HCT116 (cell line): ENCODE measurements at regions not wholly inside any gene's neighbourhood (a gene's known extent, or its start where the extent isn't known, plus 50 kb on each side); places are given as distances from the start of the nearest gene placed in this dataset.

Source experiments
- ATAC-seq: fragments of 200-7000 bp; cut with Tn5 transposase; 2 replicates; pipeline ENCODE4 v1.9.1; 2020; ENCODE audit warnings: mild to moderate bottlenecking, moderate library complexity
- BruUV-seq: library from RNA; stranded (reverse); fragments of 400-500 nt; replicated peaks from 2 replicates; lab custom pipeline; 2021; lab: Mats Ljungman, UMichigan
- CTCF ChIA-PET: fragments of 300-600 bp; sonication (Branson Sonifier 250); formaldehyde crosslinking; loops from one replicate; lab custom pipeline; 2021; ENCODE audit warnings: antibody characterized with exemption; lab: Charles Lee
- POLR2A ChIA-PET: fragments of 300-600, 350-600 bp; sonication (Branson Sonifier 250); formaldehyde crosslinking; loops from one replicate; lab custom pipeline; 2021; ENCODE audit warnings: antibody characterized with exemption; lab: Charles Lee
- RAD21 ChIA-PET, 2 experiments: fragments of 300-600 bp; sonication (Branson Sonifier 250); formaldehyde crosslinking; loops; one replicate each; lab custom pipeline; 2023; ENCODE audit warnings: low total read pairs in 2 of 2; ENCODE audit not compliant: uncharacterized antibody in 2 of 2, unreplicated experiment in 2 of 2, low non-redundant PET in 1 of 2; lab: Charles Lee
- DNase-seq: peaks from one replicate; pipeline ENCODE4 v3.0.0-alpha.2; 2010; ENCODE audit warnings: low read depth, low spot score
- H2AFZ ChIP-seq: fragments of 200-600 bp; shearing (Covaris generic), sonication (generic); 2 replicates; pipeline ENCODE4 v1.6.1; 2017; ENCODE audit warnings: low read depth, mixed run types, mixed read lengths, antibody characterized with exemption, low read length; ENCODE audit not compliant: poor library complexity, severe bottlenecking
- H3K27ac ChIP-seq: 2 replicates; pipeline ENCODE4 v1.5.1; 2012; ENCODE audit warnings: low read depth, low read length
- H3K27me3 ChIP-seq: fragments of 200-600 bp; sonication (generic); 2 replicates; pipeline ENCODE4 v1.6.1; 2016; ENCODE audit warnings: mixed run types, low read length, mixed read lengths; ENCODE audit not compliant: insufficient read depth
- H3K36me3 ChIP-seq, 2 experiments: fragments of 200-500 bp in 1 of 2; fragments of 200-600 bp in 1 of 2; sonication (Bioruptor generic) in 1 of 2; sonication (generic) in 1 of 2; 2 replicates each; pipeline versions ENCODE4 v1.5.1 to v1.6.1; 2014 to 2016; ENCODE audit warnings: low read length in 2 of 2, inconsistent platforms in 1 of 2, mixed read lengths in 1 of 2, mixed run types in 1 of 2; ENCODE audit not compliant: insufficient read depth in 2 of 2, control insufficient read depth in 1 of 2
- H3K4me1 ChIP-seq, 2 experiments: fragments of 200-600 bp in 1 of 2; sonication (generic) in 1 of 2; 2 replicates each; pipeline versions ENCODE4 v1.5.1 to v1.6.1; 2012 to 2017; ENCODE audit warnings: low read length in 2 of 2, inconsistent platforms in 1 of 2, mild to moderate bottlenecking in 1 of 2, mixed read lengths in 1 of 2, mixed run types in 1 of 2, moderate library complexity in 1 of 2; ENCODE audit not compliant: insufficient read depth in 2 of 2, control insufficient read depth in 1 of 2
- H3K4me2 ChIP-seq: fragments of 200-600 bp; sonication (generic); 2 replicates; pipeline ENCODE4 v1.6.1; 2017; ENCODE audit warnings: mixed run types, low read length, mixed read lengths
- H3K4me3 ChIP-seq, 2 experiments: fragments of 200-600 bp in 1 of 2; sonication (generic) in 1 of 2; replicated peaks in 1 of 2; 2 replicates each; pipeline ENCODE4 v1.5.1; 2011 to 2016; ENCODE audit warnings: low read length in 2 of 2, control low read depth in 1 of 2, low read depth in 1 of 2, mild to moderate bottlenecking in 1 of 2, mixed read lengths in 1 of 2, mixed run types in 1 of 2
- H3K79me2 ChIP-seq: fragments of 200-600 bp; sonication (generic); 2 replicates; pipeline ENCODE4 v1.6.1; 2017; ENCODE audit warnings: mild to moderate bottlenecking, mixed run types, low read length, moderate library complexity, mixed read lengths; ENCODE audit not compliant: insufficient read depth
- H3K9ac ChIP-seq: fragments of 200-600 bp; sonication (generic); 2 replicates; pipeline ENCODE4 v1.6.1; 2016; ENCODE audit warnings: low read length, mixed read lengths
- H3K9me2 ChIP-seq: fragments of 200-600 bp; sonication (generic), shearing (Covaris generic); 2 replicates; pipeline ENCODE4 v1.6.1; 2017; ENCODE audit warnings: mixed run types, mild to moderate bottlenecking, moderate library complexity; ENCODE audit not compliant: insufficient read depth
- H3K9me3 ChIP-seq, 2 experiments: fragments of 200-500 bp in 1 of 2; fragments of 200-600 bp in 1 of 2; sonication (Bioruptor generic) in 1 of 2; sonication (generic) in 1 of 2; 2 replicates each; pipeline ENCODE4 v1.6.1; 2014 to 2017; ENCODE audit warnings: low read length in 2 of 2, mixed read lengths in 2 of 2, inconsistent platforms in 1 of 2, low read depth in 1 of 2, mild to moderate bottlenecking in 1 of 2, mixed run types in 1 of 2, moderate library complexity in 1 of 2; ENCODE audit not compliant: control insufficient read depth in 1 of 2, insufficient read depth in 1 of 2
- H4K20me1 ChIP-seq: fragments of 200-600 bp; sonication (generic), shearing (Covaris generic); 2 replicates; pipeline ENCODE4 v1.6.1; 2017; ENCODE audit warnings: mixed run types, mild to moderate bottlenecking, moderate library complexity; ENCODE audit not compliant: insufficient read depth
- CEBPB ChIP-seq: IDR thresholded peaks from 2 replicates; pipeline ENCODE4 v1.6.1; 2012; ENCODE audit warnings: low read depth
- EGR1 ChIP-seq: IDR thresholded peaks from 2 replicates; pipeline ENCODE4 v1.6.1; 2012; ENCODE audit warnings: low read depth
- ELF1 ChIP-seq: IDR thresholded peaks from 2 replicates; pipeline ENCODE4 v1.6.1; 2012; ENCODE audit warnings: low read depth, borderline replicate concordance
- EZH2 ChIP-seq: fragments of 200-600 bp; sonication (generic); IDR thresholded peaks from 2 replicates; pipeline ENCODE4 v1.6.1; 2017; ENCODE audit warnings: antibody characterized with exemption, mixed run types
- EZH2phosphoT487 ChIP-seq: fragments of 200-600 bp; IDR thresholded peaks from 2 replicates; pipeline ENCODE4 v1.6.1; 2018; ENCODE audit warnings: antibody characterized with exemption, borderline replicate concordance
- FOSL1 ChIP-seq: IDR thresholded peaks from 2 replicates; pipeline ENCODE4 v1.6.1; 2012; ENCODE audit warnings: low read depth
- JUND ChIP-seq: IDR thresholded peaks from 2 replicates; pipeline ENCODE4 v1.6.1; 2012
- POLR2A ChIP-seq: IDR thresholded peaks from 2 replicates; pipeline ENCODE4 v1.7.0; 2011; ENCODE audit warnings: borderline replicate concordance; ENCODE audit not compliant: insufficient read depth, insufficient read length; ENCODE audit errors: extremely low read depth
- RAD21 ChIP-seq: IDR thresholded peaks from 2 replicates; pipeline ENCODE4 v1.6.1; 2012; ENCODE audit warnings: low read depth, mild to moderate bottlenecking
- SIN3A ChIP-seq: IDR thresholded peaks from 2 replicates; pipeline ENCODE4 v1.6.1; 2012; ENCODE audit warnings: low read depth
- SP1 ChIP-seq: IDR thresholded peaks from 2 replicates; pipeline ENCODE4 v1.6.1; 2012; ENCODE audit warnings: low read depth
- SRF ChIP-seq: IDR thresholded peaks from 2 replicates; pipeline ENCODE4 v1.6.1; 2012; ENCODE audit warnings: low read depth
- TCF7L2 ChIP-seq: IDR thresholded peaks from 2 replicates; pipeline ENCODE4 v1.7.0; 2011; ENCODE audit warnings: borderline replicate concordance, inconsistent platforms; ENCODE audit not compliant: insufficient read depth, insufficient read length; ENCODE audit errors: extremely low read depth
- ZFX ChIP-seq: fragments of 450-650 bp; IDR thresholded peaks from 2 replicates; pipeline ENCODE4 v1.6.1; 2017
- intact Hi-C: fragments of 100-400 bp; cut with micrococcal nuclease; formaldehyde crosslinking; loops from 2 replicates; pipeline ENCODE4 v1.10.0; 2022
- TF ChIP-seq, protein P1 (sequence below): IDR thresholded peaks from 2 replicates; pipeline ENCODE4 v1.6.1; 2012
- TF ChIP-seq, protein P2 (sequence below): IDR thresholded peaks from 2 replicates; pipeline ENCODE4 v1.6.1; 2012
- TF ChIP-seq, protein P3 (sequence below), 3 experiments: fragments of 200-600 bp in 1 of 3; sonication (generic) in 1 of 3; IDR thresholded peaks in 2 of 3; conservative IDR thresholded peaks in 1 of 3; 2 replicates each; pipeline ENCODE4 v1.5.1; 2012 to 2017; ENCODE audit warnings: low read depth in 2 of 3, low read length in 2 of 3, antibody characterized with exemption in 1 of 3, borderline replicate concordance in 1 of 3, control low read depth in 1 of 3, mild to moderate bottlenecking in 1 of 3, mixed read lengths in 1 of 3, mixed run types in 1 of 3, moderate library complexity in 1 of 3; ENCODE audit not compliant: insufficient read depth in 1 of 3
- TF ChIP-seq, protein P4 (sequence below): IDR thresholded peaks from 2 replicates; pipeline ENCODE4 v1.6.1; 2011; ENCODE audit warnings: mild to moderate bottlenecking, low read length, moderate library complexity; ENCODE audit not compliant: insufficient replicate concordance; ENCODE audit errors: extremely low read depth

DNA sequence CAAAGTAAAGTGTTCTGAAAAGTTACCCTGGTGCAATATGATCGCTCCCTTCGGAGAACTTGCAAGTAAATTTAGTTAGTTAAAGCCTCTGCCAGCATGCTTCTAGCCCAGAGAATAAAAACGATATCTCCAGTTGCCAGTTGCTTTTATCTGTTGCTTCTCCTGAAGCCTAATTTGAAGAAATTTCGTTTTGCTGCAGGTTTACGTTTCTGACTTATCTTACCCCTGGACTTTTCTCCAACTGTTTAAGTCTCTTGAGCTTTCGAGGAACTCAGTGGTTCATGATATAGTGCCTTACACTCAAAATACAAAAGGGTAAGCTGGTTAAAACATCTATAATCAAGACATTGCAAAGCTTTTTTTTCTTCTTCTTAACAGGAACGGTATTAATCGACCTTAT, 131.1 kb downstream of the FAM161A start (continued):
- TF ChIP-seq RAD21 (no peak), FOSL1 (no peak), ZFX (no peak), ELF1 (no peak), SP1 (no peak), POLR2A (no peak), EZH2 (no peak)
- TF ChIP-seq, protein P1, sequence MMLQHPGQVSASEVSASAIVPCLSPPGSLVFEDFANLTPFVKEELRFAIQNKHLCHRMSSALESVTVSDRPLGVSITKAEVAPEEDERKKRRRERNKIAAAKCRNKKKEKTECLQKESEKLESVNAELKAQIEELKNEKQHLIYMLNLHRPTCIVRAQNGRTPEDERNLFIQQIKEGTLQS, result no peak
- TF ChIP-seq, protein P2, sequence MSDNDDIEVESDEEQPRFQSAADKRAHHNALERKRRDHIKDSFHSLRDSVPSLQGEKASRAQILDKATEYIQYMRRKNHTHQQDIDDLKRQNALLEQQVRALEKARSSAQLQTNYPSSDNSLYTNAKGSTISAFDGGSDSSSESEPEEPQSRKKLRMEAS, result no peak
- TF ChIP-seq, protein P3, sequence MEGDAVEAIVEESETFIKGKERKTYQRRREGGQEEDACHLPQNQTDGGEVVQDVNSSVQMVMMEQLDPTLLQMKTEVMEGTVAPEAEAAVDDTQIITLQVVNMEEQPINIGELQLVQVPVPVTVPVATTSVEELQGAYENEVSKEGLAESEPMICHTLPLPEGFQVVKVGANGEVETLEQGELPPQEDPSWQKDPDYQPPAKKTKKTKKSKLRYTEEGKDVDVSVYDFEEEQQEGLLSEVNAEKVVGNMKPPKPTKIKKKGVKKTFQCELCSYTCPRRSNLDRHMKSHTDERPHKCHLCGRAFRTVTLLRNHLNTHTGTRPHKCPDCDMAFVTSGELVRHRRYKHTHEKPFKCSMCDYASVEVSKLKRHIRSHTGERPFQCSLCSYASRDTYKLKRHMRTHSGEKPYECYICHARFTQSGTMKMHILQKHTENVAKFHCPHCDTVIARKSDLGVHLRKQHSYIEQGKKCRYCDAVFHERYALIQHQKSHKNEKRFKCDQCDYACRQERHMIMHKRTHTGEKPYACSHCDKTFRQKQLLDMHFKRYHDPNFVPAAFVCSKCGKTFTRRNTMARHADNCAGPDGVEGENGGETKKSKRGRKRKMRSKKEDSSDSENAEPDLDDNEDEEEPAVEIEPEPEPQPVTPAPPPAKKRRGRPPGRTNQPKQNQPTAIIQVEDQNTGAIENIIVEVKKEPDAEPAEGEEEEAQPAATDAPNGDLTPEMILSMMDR (IDR thresholded peaks at IDR 0.05 in 2 of 3, conservative IDR thresholded peaks at IDR 0.05 in 1 of 3; ENCODE audit: borderline replicate concordance in 1 of 3, insufficient read depth in 1 of 3, low read depth in 2 of 3, low read length in 2 of 3), result no peak

DNA sequence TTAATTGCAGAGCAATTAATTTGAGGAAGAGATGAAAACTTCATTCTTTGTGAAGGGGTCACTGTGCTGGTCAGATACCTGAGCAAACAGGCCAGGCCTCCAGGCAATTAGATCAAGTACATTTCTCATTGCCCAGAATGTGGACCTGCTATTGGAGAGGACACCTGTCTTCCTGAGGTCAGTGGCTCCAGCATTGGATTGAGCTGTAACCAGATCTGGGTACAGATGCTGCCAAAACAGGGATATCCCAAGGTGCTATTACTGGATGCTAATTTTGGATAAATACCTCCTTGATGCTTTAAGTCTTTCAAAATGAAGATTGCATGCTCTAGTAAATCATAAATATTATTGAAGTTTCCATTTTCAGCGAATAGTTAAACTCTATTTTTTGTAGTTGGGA, 131.5 kb downstream of the FAM161A start:
- ChIA-PET CTCF (no interaction called here), RAD21 (no interaction called here), POLR2A (no interaction called here)
- Histone ChIP-seq H3K36me3 (no peaks in the 10 kb centered on the region), H2AFZ (no peak overlapping the region), H4K20me1 (no peaks in the 10 kb centered on the region), H3K9me2 (no peaks in the 10 kb centered on the region), H3K4me3 (no peak overlapping the region), H3K79me2 (no peaks in the 10 kb centered on the region), H3K9me3 (no peaks in the 10 kb centered on the region; a peak in 1 of 4 replicates), H3K9ac (no peak overlapping the region), H3K27ac (no peak overlapping the region), H3K27me3 (no peaks in the 10 kb centered on the region), H3K4me2 (no peak overlapping the region), H3K4me1 (no peaks in the 10 kb centered on the region)
- DNase-seq (no peak), ATAC-seq (no peak)
- intact Hi-C loops, result no loop called here
- BruUV-seq, result no TSS peak
- TF ChIP-seq EZH2phosphoT487, result no peak
- no peak for TF ChIP-seq TCF7L2
- TF ChIP-seq POLR2A, result no peak
- no peak for TF ChIP-seq SIN3A
- no peak for TF ChIP-seq CEBPB
- TF ChIP-seq JUND, result no peak
- no peak for TF ChIP-seq EGR1
- TF ChIP-seq, protein P1, result no peak
- TF ChIP-seq, protein P3 (IDR thresholded peaks at IDR 0.05 in 2 of 3, conservative IDR thresholded peaks at IDR 0.05 in 1 of 3; ENCODE audit: borderline replicate concordance in 1 of 3, insufficient read depth in 1 of 3, low read depth in 2 of 3, low read length in 2 of 3), result no peak
- TF ChIP-seq ZFX, result no peak
- TF ChIP-seq, protein P4, sequence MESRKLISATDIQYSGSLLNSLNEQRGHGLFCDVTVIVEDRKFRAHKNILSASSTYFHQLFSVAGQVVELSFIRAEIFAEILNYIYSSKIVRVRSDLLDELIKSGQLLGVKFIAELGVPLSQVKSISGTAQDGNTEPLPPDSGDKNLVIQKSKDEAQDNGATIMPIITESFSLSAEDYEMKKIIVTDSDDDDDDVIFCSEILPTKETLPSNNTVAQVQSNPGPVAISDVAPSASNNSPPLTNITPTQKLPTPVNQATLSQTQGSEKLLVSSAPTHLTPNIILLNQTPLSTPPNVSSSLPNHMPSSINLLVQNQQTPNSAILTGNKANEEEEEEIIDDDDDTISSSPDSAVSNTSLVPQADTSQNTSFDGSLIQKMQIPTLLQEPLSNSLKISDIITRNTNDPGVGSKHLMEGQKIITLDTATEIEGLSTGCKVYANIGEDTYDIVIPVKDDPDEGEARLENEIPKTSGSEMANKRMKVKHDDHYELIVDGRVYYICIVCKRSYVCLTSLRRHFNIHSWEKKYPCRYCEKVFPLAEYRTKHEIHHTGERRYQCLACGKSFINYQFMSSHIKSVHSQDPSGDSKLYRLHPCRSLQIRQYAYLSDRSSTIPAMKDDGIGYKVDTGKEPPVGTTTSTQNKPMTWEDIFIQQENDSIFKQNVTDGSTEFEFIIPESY, result no peak
- TF ChIP-seq SRF, result no peak
